ENCODE measurements at regions not wholly inside any gene's neighbourhood (a gene's known extent, or its start where the extent isn't known, plus 50 kb on each side); places are given as distances from the start of the nearest gene placed in this dataset.

GRCh38 chr13:30816736-30817135 lies 81.4 kb downstream of the ALOX5AP start:
- no peak overlapping the region for H3K23ac ChIP-seq (ENCODE audit: low read depth, low read length, poor library complexity)
- no peak overlapping the region for H4K91ac ChIP-seq (ENCODE audit: low read depth, low read length, poor library complexity)
- WGBS, 2 donors (ENCODE audit: extremely low coverage in 2 of 2, insufficient read length in 2 of 2, insufficient replicate concordance in 1 of 2) = no CpG with 5 or more reads among the region's 6 CpGs
- no peak overlapping the region for H3K4me2 ChIP-seq (ENCODE audit: insufficient read depth, low read length, poor library complexity, severe bottlenecking)
- H3K4me1 ChIP-seq (ENCODE audit: control insufficient read depth in 2 of 2, insufficient read depth in 1 of 2, low read depth in 1 of 2, low read length in 2 of 2) = no peaks in the 10 kb centered on the region
- H3K4me3 ChIP-seq (ENCODE audit: low read length in 2 of 2) = no peak overlapping the region
- H3K27ac ChIP-seq (replicated peaks; ENCODE audit: low read length) = no peak overlapping the region
- H2AFZ ChIP-seq (ENCODE audit: low read length) = no peak overlapping the region
- no peak for DNase-seq (ENCODE audit: low spot score)
- H3K9me3 ChIP-seq (replicated peaks in 1 of 2; ENCODE audit: control insufficient read depth in 2 of 2, insufficient read depth in 1 of 2, low read depth in 1 of 2, low read length in 2 of 2) = no peaks in the 10 kb centered on the region
- H3K79me1 ChIP-seq (ENCODE audit: low read depth, low read length) = no peaks in the 10 kb centered on the region
- H2AK5ac ChIP-seq (ENCODE audit: low read depth, low read length) = no peak overlapping the region
- H3K4ac ChIP-seq (ENCODE audit: low read length) = no peak overlapping the region
- no peak overlapping the region for H3K14ac ChIP-seq (ENCODE audit: low read length)
- no peak overlapping the region for H2BK5ac ChIP-seq (ENCODE audit: low read length)
- no peaks in the 10 kb centered on the region for H3K36me3 ChIP-seq (replicated peaks in 1 of 2; ENCODE audit: control insufficient read depth in 2 of 2, insufficient read depth in 2 of 2, low read length in 2 of 2)
- no peak overlapping the region for H2BK120ac ChIP-seq (ENCODE audit: low read depth, low read length)
- no peak overlapping the region for H3K9ac ChIP-seq (ENCODE audit: low read depth, low read length, poor library complexity)
- no peak overlapping the region for H2BK12ac ChIP-seq (ENCODE audit: low read length)
- no peak overlapping the region for H2BK15ac ChIP-seq (ENCODE audit: low read length)
- no peaks in the 10 kb centered on the region for H3K27me3 ChIP-seq (ENCODE audit: control insufficient read depth in 3 of 3, insufficient read depth in 3 of 3, low read depth in 1 of 3, low read length in 3 of 3)
- no peak overlapping the region for H3K18ac ChIP-seq (ENCODE audit: low read length)
- no peak overlapping the region for H4K8ac ChIP-seq (ENCODE audit: low read depth, low read length)

GRCh38 chr13:30818323-30818960 lies 83.1 kb downstream of the ALOX5AP start:
- H2BK120ac ChIP-seq (ENCODE audit: low read depth, low read length) = no peak overlapping the region
- no peak overlapping the region for H3K4ac ChIP-seq (ENCODE audit: low read length)
- H4K8ac ChIP-seq (ENCODE audit: low read depth, low read length) = no peak overlapping the region
- no peaks in the 10 kb centered on the region for H3K4me1 ChIP-seq (ENCODE audit: control insufficient read depth in 2 of 2, insufficient read depth in 1 of 2, low read depth in 1 of 2, low read length in 2 of 2)
- no peak overlapping the region for H2AFZ ChIP-seq (ENCODE audit: low read length)
- H3K18ac ChIP-seq (ENCODE audit: low read length) = no peak overlapping the region
- H3K79me1 ChIP-seq (ENCODE audit: low read depth, low read length) = no peaks in the 10 kb centered on the region
- no peak overlapping the region for H2BK15ac ChIP-seq (ENCODE audit: low read length)
- no peak for DNase-seq (ENCODE audit: low spot score)
- no peak overlapping the region for H3K4me3 ChIP-seq (ENCODE audit: low read length in 2 of 2)
- no peak overlapping the region for H3K4me2 ChIP-seq (ENCODE audit: insufficient read depth, low read length, poor library complexity, severe bottlenecking)
- H3K27ac ChIP-seq (replicated peaks; ENCODE audit: low read length) = no peak overlapping the region
- H3K27me3 ChIP-seq (ENCODE audit: control insufficient read depth in 3 of 3, insufficient read depth in 3 of 3, low read depth in 1 of 3, low read length in 3 of 3) = no peaks in the 10 kb centered on the region
- no peak overlapping the region for H2BK12ac ChIP-seq (ENCODE audit: low read length)
- H3K14ac ChIP-seq (ENCODE audit: low read length) = no peak overlapping the region
- no peaks in the 10 kb centered on the region for H3K36me3 ChIP-seq (replicated peaks in 1 of 2; ENCODE audit: control insufficient read depth in 2 of 2, insufficient read depth in 2 of 2, low read length in 2 of 2)
- H3K9me3 ChIP-seq (replicated peaks in 1 of 2; ENCODE audit: control insufficient read depth in 2 of 2, insufficient read depth in 1 of 2, low read depth in 1 of 2, low read length in 2 of 2) = no peaks in the 10 kb centered on the region
- no peak overlapping the region for H2AK5ac ChIP-seq (ENCODE audit: low read depth, low read length)
- no peak overlapping the region for H3K9ac ChIP-seq (ENCODE audit: low read depth, low read length, poor library complexity)
- H4K91ac ChIP-seq (ENCODE audit: low read depth, low read length, poor library complexity) = no peak overlapping the region
- H3K23ac ChIP-seq (ENCODE audit: low read depth, low read length, poor library complexity) = no peak overlapping the region
- WGBS, 2 donors (ENCODE audit: extremely low coverage in 2 of 2, insufficient read length in 2 of 2, insufficient replicate concordance in 1 of 2) = no CpG with 5 or more reads among the region's 10 CpGs
- no peak overlapping the region for H2BK5ac ChIP-seq (ENCODE audit: low read length)

GRCh38 chr13:30819136-30819888 lies 84.0 kb downstream of the ALOX5AP start:
- no peaks in the 10 kb centered on the region for H3K27me3 ChIP-seq (ENCODE audit: control insufficient read depth in 3 of 3, insufficient read depth in 3 of 3, low read depth in 1 of 3, low read length in 3 of 3)
- WGBS, 2 donors (ENCODE audit: extremely low coverage in 2 of 2, insufficient read length in 2 of 2, insufficient replicate concordance in 1 of 2) = no CpG with 5 or more reads among the region's 7 CpGs
- H2AK5ac ChIP-seq (ENCODE audit: low read depth, low read length) = no peak overlapping the region
- no peak overlapping the region for H4K91ac ChIP-seq (ENCODE audit: low read depth, low read length, poor library complexity)
- H3K4me3 ChIP-seq (ENCODE audit: low read length in 2 of 2) = no peak overlapping the region
- H3K4me2 ChIP-seq (ENCODE audit: insufficient read depth, low read length, poor library complexity, severe bottlenecking) = no peak overlapping the region
- H3K14ac ChIP-seq (ENCODE audit: low read length) = no peak overlapping the region
- no peak overlapping the region for H4K8ac ChIP-seq (ENCODE audit: low read depth, low read length)
- H3K18ac ChIP-seq (ENCODE audit: low read length) = no peak overlapping the region
- H3K4me1 ChIP-seq (ENCODE audit: control insufficient read depth in 2 of 2, insufficient read depth in 1 of 2, low read depth in 1 of 2, low read length in 2 of 2) = no peaks in the 10 kb centered on the region
- H3K9me3 ChIP-seq (replicated peaks in 1 of 2; ENCODE audit: control insufficient read depth in 2 of 2, insufficient read depth in 1 of 2, low read depth in 1 of 2, low read length in 2 of 2) = no peaks in the 10 kb centered on the region
- no peak overlapping the region for H2BK120ac ChIP-seq (ENCODE audit: low read depth, low read length)
- H3K4ac ChIP-seq (ENCODE audit: low read length) = no peak overlapping the region
- no peak overlapping the region for H3K27ac ChIP-seq (replicated peaks; ENCODE audit: low read length)
- H3K23ac ChIP-seq (ENCODE audit: low read depth, low read length, poor library complexity) = no peak overlapping the region
- DNase-seq (ENCODE audit: low spot score) = no peak
- H3K9ac ChIP-seq (ENCODE audit: low read depth, low read length, poor library complexity) = no peak overlapping the region
- no peaks in the 10 kb centered on the region for H3K36me3 ChIP-seq (replicated peaks in 1 of 2; ENCODE audit: control insufficient read depth in 2 of 2, insufficient read depth in 2 of 2, low read length in 2 of 2)
- no peaks in the 10 kb centered on the region for H3K79me1 ChIP-seq (ENCODE audit: low read depth, low read length)
- no peak overlapping the region for H2BK15ac ChIP-seq (ENCODE audit: low read length)
- no peak overlapping the region for H2BK12ac ChIP-seq (ENCODE audit: low read length)
- H2BK5ac ChIP-seq (ENCODE audit: low read length) = no peak overlapping the region
- no peak overlapping the region for H2AFZ ChIP-seq (ENCODE audit: low read length)

GRCh38 chr13:30821421-30821820 lies 84.7 kb upstream of the MEDAG start:
- no peak overlapping the region for H3K27ac ChIP-seq (replicated peaks; ENCODE audit: low read length)
- no peak overlapping the region for H4K91ac ChIP-seq (ENCODE audit: low read depth, low read length, poor library complexity)
- H3K18ac ChIP-seq (ENCODE audit: low read length) = no peak overlapping the region
- no peak overlapping the region for H2BK15ac ChIP-seq (ENCODE audit: low read length)
- H3K27me3 ChIP-seq (ENCODE audit: control insufficient read depth in 3 of 3, insufficient read depth in 3 of 3, low read depth in 1 of 3, low read length in 3 of 3) = no peaks in the 10 kb centered on the region
- no peak overlapping the region for H2AK5ac ChIP-seq (ENCODE audit: low read depth, low read length)
- H3K4ac ChIP-seq (ENCODE audit: low read length) = no peak overlapping the region
- no peak for DNase-seq (ENCODE audit: low spot score)
- H3K4me2 ChIP-seq (ENCODE audit: insufficient read depth, low read length, poor library complexity, severe bottlenecking) = no peak overlapping the region
- no peak overlapping the region for H2BK120ac ChIP-seq (ENCODE audit: low read depth, low read length)
- H3K9ac ChIP-seq (ENCODE audit: low read depth, low read length, poor library complexity) = no peak overlapping the region
- no peak overlapping the region for H2BK12ac ChIP-seq (ENCODE audit: low read length)
- no CpG with 5 or more reads among the region's 2 CpGs for WGBS, 2 donors (ENCODE audit: extremely low coverage in 2 of 2, insufficient read length in 2 of 2, insufficient replicate concordance in 1 of 2)
- H3K4me3 ChIP-seq (ENCODE audit: low read length in 2 of 2) = no peak overlapping the region
- H2BK5ac ChIP-seq (ENCODE audit: low read length) = no peak overlapping the region
- H3K79me1 ChIP-seq (ENCODE audit: low read depth, low read length) = no peaks in the 10 kb centered on the region
- no peak overlapping the region for H4K8ac ChIP-seq (ENCODE audit: low read depth, low read length)
- H3K4me1 ChIP-seq (ENCODE audit: control insufficient read depth in 2 of 2, insufficient read depth in 1 of 2, low read depth in 1 of 2, low read length in 2 of 2) = peaks cover 0 to 2% of the 10 kb centered on the region in 2 donors
- no peaks in the 10 kb centered on the region for H3K9me3 ChIP-seq (replicated peaks in 1 of 2; ENCODE audit: control insufficient read depth in 2 of 2, insufficient read depth in 1 of 2, low read depth in 1 of 2, low read length in 2 of 2)
- peak overlapping the region; percentile 48 for H2AFZ ChIP-seq (ENCODE audit: low read length)
- no peak overlapping the region for H3K14ac ChIP-seq (ENCODE audit: low read length)
- H3K36me3 ChIP-seq (replicated peaks in 1 of 2; ENCODE audit: control insufficient read depth in 2 of 2, insufficient read depth in 2 of 2, low read length in 2 of 2) = no peaks in the 10 kb centered on the region
- H3K23ac ChIP-seq (ENCODE audit: low read depth, low read length, poor library complexity) = no peak overlapping the region
